T-helper 17 cell (primary cell): ENCODE measurements at regions not wholly inside any gene's neighbourhood (a gene's known extent, or its start where the extent isn't known, plus 50 kb on each side); places are given as distances from the start of the nearest gene placed in this dataset.
"Not testable (repeated sequence)": the region's sequence is repeated elsewhere in the genome, so short reads cannot be mapped to it uniquely, and the experiment has no call there.

Experiments
- ATAC-seq: fragments of 150-1000 bp; cut with Tn5 transposase; 2 replicates; pipeline ENCODE4 v1.10.0; 2021; ENCODE audit warnings: mild to moderate bottlenecking, moderate library complexity
- DNase-seq, 3 donors: peaks; one replicate each; pipeline versions ENCODE4 v3.0.0 to v3.0.0-alpha.2; 2020 to 2021
- H3K9me3 ChIP-seq: one replicate; pipeline ENCODE4 v1.7.0; 2013; ENCODE audit warnings: low read length, mild to moderate bottlenecking; ENCODE audit not compliant: control insufficient read depth, poor library complexity, severe bottlenecking
- H3K27ac Mint-ChIP-seq: one replicate; pipeline ENCODE4 v1.8.0; 2022; ENCODE audit warnings: mild to moderate bottlenecking, moderate library complexity, mixed read lengths
- H3K27me3 Mint-ChIP-seq: one replicate; pipeline ENCODE4 v1.8.0; 2022; ENCODE audit warnings: mixed read lengths
- H3K36me3 Mint-ChIP-seq: one replicate; pipeline ENCODE4 v1.8.0; 2022; ENCODE audit warnings: low read depth, mixed read lengths
- H3K4me1 Mint-ChIP-seq: one replicate; pipeline ENCODE4 v1.8.0; 2022; ENCODE audit warnings: mild to moderate bottlenecking, mixed read lengths
- H3K4me3 Mint-ChIP-seq: one replicate; pipeline ENCODE4 v1.8.0; 2022; ENCODE audit warnings: mild to moderate bottlenecking, moderate library complexity, mixed read lengths

GRCh38 chr10:123221418-123221817 lies 67.2 kb downstream of the BUB3 start:
- Mint-ChIP-seq H3K27ac (no peak overlapping the region), H3K4me1 (no peaks in the 10 kb centered on the region), H3K36me3 (no peaks in the 10 kb centered on the region), H3K27me3 (no peaks in the 10 kb centered on the region), H3K4me3 (no peak overlapping the region)
- ATAC-seq = no peak
- H3K9me3 ChIP-seq = no peaks in the 10 kb centered on the region
- no peak for DNase-seq

DNA sequence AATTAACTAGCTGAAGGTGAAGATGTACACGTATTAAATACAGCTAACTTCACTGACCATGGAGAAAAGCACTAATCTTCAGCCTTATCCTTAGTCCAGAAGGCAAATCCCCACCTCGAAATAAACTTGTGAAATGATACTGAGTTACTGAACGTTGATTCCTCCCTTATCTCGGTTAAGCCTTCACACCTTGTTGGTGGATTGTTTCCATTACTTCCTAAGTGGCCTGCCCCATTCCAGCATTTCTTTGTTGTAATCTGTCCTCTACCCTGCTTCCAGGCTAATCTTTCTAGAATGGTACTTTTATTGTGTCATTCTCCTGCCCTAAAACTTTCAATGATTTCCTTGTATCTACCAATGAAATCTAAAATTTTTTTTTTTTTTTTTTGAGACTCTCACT lies 68.6 kb downstream of the BUB3 start:
- H3K36me3 Mint-ChIP-seq = no peaks in the 10 kb centered on the region
- ATAC-seq = no peak
- no peaks in the 10 kb centered on the region for H3K4me1 Mint-ChIP-seq
- no peak overlapping the region for H3K27ac Mint-ChIP-seq
- no peaks in the 10 kb centered on the region for H3K27me3 Mint-ChIP-seq
- no peaks in the 10 kb centered on the region for H3K9me3 ChIP-seq
- H3K4me3 Mint-ChIP-seq = no peak overlapping the region
- DNase-seq = no peak

- no peaks in the 10 kb centered on the region for H3K4me1 Mint-ChIP-seq
- peaks cover 8% of the 10 kb centered on the region for H3K36me3 Mint-ChIP-seq
- ATAC-seq = no peak
- H3K4me3 Mint-ChIP-seq = no peak overlapping the region
- DNase-seq = no peak
- H3K27me3 Mint-ChIP-seq = no peaks in the 10 kb centered on the region
- no peak overlapping the region for H3K27ac Mint-ChIP-seq
- H3K9me3 ChIP-seq = no peaks in the 10 kb centered on the region
Observed at GRCh38 chr10:123227706-123228105, 73.5 kb downstream of the BUB3 start.

DNA sequence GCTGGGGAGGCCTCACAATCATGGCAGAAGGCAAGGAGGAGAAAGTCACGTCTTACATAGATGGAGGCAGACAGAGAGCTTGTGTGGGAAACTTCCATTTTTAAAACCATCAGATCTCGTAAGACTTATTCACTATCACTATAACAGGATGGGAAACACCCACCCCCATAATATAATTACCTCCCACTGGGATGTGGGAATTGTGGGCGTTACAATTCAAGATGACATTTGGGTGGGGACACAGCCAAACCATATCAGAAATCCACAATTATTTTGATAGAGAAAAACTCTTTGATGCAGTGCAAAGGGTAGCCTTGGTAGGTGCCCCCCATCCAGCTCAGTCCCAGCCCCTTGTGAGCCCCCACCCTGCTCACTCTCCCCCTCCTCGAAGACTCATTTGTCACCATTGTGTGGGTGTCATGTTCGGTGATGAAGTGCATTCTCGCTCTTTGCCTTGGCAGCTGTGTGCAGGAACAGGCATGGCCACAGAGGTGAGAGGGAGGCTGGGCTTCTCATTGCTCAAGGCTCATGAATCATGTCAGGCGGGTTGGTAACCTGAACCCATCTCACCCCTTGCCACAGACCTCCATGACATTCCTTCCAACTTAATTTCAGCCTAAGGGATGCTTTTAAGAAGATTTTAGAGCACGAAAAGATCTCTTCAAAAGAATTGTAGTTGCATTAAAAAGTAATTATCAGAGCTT lies 75.9 kb downstream of the BUB3 start:
- Mint-ChIP-seq H3K27ac (no peak overlapping the region), H3K4me1 (no peaks in the 10 kb centered on the region), H3K36me3 (peaks cover 9% of the 10 kb centered on the region), H3K27me3 (no peaks in the 10 kb centered on the region), H3K4me3 (no peak overlapping the region)
- no peaks in the 10 kb centered on the region for H3K9me3 ChIP-seq
- ATAC-seq (no peak), DNase-seq (no peak)

GRCh38 chr10:123232879-123233278 lies 78.7 kb downstream of the BUB3 start:
- H3K4me3 Mint-ChIP-seq, H3K27me3 Mint-ChIP-seq, ATAC-seq, H3K9me3 ChIP-seq, H3K27ac Mint-ChIP-seq, DNase-seq, H3K4me1 Mint-ChIP-seq: not testable (repeated sequence)
- H3K36me3 Mint-ChIP-seq = peaks cover 15% of the 10 kb centered on the region

GRCh38 chr10:123235014-123235413 lies 80.8 kb downstream of the BUB3 start:
- not testable (repeated sequence) for ATAC-seq, H3K36me3 Mint-ChIP-seq, H3K27me3 Mint-ChIP-seq, H3K9me3 ChIP-seq, H3K4me1 Mint-ChIP-seq, H3K27ac Mint-ChIP-seq, DNase-seq, H3K4me3 Mint-ChIP-seq

GRCh38 chr10:123236126-123236525 lies 81.9 kb downstream of the BUB3 start:
- Mint-ChIP-seq H3K4me3 (no peak overlapping the region), H3K27ac (no peak overlapping the region), H3K36me3 (peaks cover 9% of the 10 kb centered on the region), H3K4me1 (peaks cover 5% of the 10 kb centered on the region), H3K27me3 (no peaks in the 10 kb centered on the region)
- ATAC-seq = no peak
- DNase-seq = no peak
- H3K9me3 ChIP-seq = no peaks in the 10 kb centered on the region

- no peak overlapping the region for H3K4me3 Mint-ChIP-seq
- peaks cover 3% of the 10 kb centered on the region for H3K36me3 Mint-ChIP-seq
- H3K27me3 Mint-ChIP-seq = no peaks in the 10 kb centered on the region
- H3K4me1 Mint-ChIP-seq = peaks cover 22% of the 10 kb centered on the region
- no peaks in the 10 kb centered on the region for H3K9me3 ChIP-seq
- H3K27ac Mint-ChIP-seq = peak overlapping the region; percentile 95
- no peak for ATAC-seq
- no peak for DNase-seq
Observed at GRCh38 chr10:123240250-123240649, 86.0 kb downstream of the BUB3 start.

DNA sequence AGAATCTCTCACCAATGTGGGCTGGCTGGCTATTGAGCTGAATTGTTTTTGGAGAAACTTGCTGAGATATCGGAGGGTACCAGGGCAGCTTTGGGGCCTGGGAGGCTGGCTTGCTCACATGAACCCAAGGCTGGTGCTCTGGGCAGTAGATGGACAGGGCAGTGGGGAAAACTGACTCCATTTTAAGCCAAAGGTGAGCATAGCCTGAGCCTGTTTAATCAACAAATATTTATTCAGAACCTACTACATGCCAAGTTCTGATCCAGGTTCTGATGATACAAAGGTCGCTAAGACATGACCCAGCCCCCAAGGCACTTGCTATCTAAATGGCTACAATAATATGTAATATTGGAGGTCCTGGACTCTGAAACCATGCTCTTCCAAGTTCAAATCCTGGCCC lies 86.6 kb downstream of the BUB3 start:
- peaks cover 22% of the 10 kb centered on the region for H3K4me1 Mint-ChIP-seq
- DNase-seq (no peak), ATAC-seq (no peak)
- H3K9me3 ChIP-seq = no peaks in the 10 kb centered on the region
- no peak overlapping the region for H3K4me3 Mint-ChIP-seq
- H3K27ac Mint-ChIP-seq = peak overlapping the region; percentile 95
- peaks cover 2% of the 10 kb centered on the region for H3K36me3 Mint-ChIP-seq
- H3K27me3 Mint-ChIP-seq = no peaks in the 10 kb centered on the region

DNA sequence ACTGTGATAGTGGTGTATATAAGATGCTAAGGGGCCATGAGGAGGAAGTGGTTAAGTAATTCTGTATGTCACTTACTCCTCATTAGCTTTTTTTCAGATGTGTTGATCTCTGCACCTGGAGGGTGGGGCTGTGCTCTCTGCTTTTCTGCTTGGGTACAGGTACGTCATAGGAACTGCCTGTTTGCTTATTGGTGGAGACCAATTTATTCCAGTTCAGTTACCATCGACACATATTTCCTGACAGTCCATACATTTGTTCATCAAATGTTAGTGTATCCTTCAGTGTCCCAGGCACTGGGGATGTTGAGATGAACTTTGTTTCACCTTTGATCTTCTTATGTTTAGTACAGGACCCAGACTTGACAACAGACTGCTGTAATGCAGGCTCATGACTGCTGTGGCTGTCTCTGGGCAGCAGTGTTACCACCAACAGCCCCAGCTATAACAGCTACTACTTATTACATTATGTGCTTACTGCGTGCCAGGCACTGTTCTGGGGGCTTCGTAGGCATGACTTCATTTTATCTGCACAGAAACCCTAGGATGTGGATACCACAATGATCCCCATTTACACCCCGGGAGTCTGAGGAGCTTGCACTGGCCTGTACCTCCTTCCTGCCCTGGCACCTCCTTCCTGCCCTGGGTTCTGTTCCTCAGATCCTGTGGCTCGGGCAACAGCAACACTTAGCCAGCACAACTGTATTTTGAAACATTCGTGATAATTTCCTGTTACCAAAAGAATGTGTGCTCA lies 87.4 kb downstream of the BUB3 start:
- ATAC-seq (peak; percentile 94), DNase-seq (peak; percentile 17 to 38 (median 35))
- H3K27ac Mint-ChIP-seq = peak overlapping the region; percentile 95
- H3K4me1 Mint-ChIP-seq = peaks cover 22% of the 10 kb centered on the region
- peak overlapping the region; percentile 84 for H3K4me3 Mint-ChIP-seq
- no peaks in the 10 kb centered on the region for H3K27me3 Mint-ChIP-seq
- no peaks in the 10 kb centered on the region for H3K9me3 ChIP-seq
- H3K36me3 Mint-ChIP-seq = peaks cover 2% of the 10 kb centered on the region

- Mint-ChIP-seq H3K4me1 (peaks cover 22% of the 10 kb centered on the region), H3K27me3 (no peaks in the 10 kb centered on the region), H3K4me3 (no peak overlapping the region), H3K27ac (no peak overlapping the region), H3K36me3 (no peaks in the 10 kb centered on the region)
- no peak for DNase-seq
- ATAC-seq = no peak
- H3K9me3 ChIP-seq = no peaks in the 10 kb centered on the region
Observed at GRCh38 chr10:123244747-123245146, 90.5 kb downstream of the BUB3 start.

DNA sequence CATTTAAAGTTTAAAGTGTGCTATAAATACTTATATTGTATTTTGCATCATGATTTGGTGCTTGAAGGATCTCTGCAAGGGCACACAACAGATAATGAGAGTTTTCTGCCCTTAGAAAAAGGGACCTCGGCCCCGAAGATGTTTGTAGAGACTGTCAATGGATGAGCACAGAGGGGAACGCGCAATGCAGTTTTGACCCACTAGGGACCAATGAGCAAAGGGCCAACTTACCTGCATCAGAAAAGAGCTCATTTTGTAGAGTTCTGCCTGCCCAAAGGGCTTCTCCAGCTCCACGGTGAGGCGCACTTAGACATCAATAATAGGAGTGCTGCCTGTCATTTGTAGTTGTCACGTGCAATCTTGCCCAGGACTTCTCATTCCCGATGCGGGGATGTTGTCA lies 91.1 kb downstream of the BUB3 start:
- DNase-seq (no peak), ATAC-seq (no peak)
- Mint-ChIP-seq H3K36me3 (no peaks in the 10 kb centered on the region), H3K4me3 (no peak overlapping the region), H3K27ac (no peak overlapping the region), H3K27me3 (no peaks in the 10 kb centered on the region), H3K4me1 (peaks cover 19% of the 10 kb centered on the region)
- H3K9me3 ChIP-seq = no peaks in the 10 kb centered on the region

DNA sequence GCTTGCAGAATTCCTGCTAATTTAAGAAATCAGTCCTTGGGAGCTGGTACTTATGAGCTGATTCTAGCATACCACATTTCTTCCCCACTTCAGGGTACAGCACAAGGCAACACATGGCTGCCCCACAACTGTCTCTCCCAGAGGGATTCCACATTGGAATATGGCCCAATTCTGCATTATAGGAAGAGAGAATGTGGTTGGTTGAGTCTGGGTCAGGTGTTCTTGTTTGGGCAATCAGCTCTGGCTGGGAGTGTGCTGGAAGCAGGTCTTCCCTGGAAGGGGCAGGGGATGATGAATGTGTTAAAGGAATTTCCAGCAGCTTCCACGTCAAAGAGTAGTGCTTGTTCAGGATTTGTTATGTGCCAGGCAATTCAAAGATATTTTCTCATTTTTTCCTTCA lies 95.7 kb downstream of the BUB3 start:
- no peak for DNase-seq
- Mint-ChIP-seq H3K27me3 (no peaks in the 10 kb centered on the region), H3K4me3 (no peak overlapping the region), H3K27ac (no peak overlapping the region), H3K4me1 (peaks cover 2% of the 10 kb centered on the region), H3K36me3 (no peaks in the 10 kb centered on the region)
- ATAC-seq = no peak
- H3K9me3 ChIP-seq = no peaks in the 10 kb centered on the region

- DNase-seq = no peak
- Mint-ChIP-seq H3K36me3 (no peaks in the 10 kb centered on the region), H3K27ac (no peak overlapping the region), H3K27me3 (no peaks in the 10 kb centered on the region), H3K4me3 (no peak overlapping the region), H3K4me1 (peaks cover 2% of the 10 kb centered on the region)
- H3K9me3 ChIP-seq = no peaks in the 10 kb centered on the region
- no peak for ATAC-seq
Observed at GRCh38 chr10:123250640-123251039, 96.4 kb downstream of the BUB3 start.
